Stimulated activated naive CD8-positive, alpha-beta T cell treated with anti-CD3 and anti-CD28 coated beads, Interleukin-15, amount 100 ng/mL, for 72 hours (primary cell): ENCODE measurements at regions not wholly inside any gene's neighbourhood (a gene's known extent, or its start where the extent isn't known, plus 50 kb on each side); places are given as distances from the start of the nearest gene placed in this dataset.

ENCODE experiments used
- ATAC-seq: fragments of 150-1000 bp; cut with Tn5 transposase; 2 replicates; pipeline ENCODE4 v1.10.0; 2021; ENCODE audit warnings: mild to moderate bottlenecking, moderate library complexity
- DNase-seq, 2 donors: peaks; one replicate each; pipeline ENCODE4 v3.0.0; 2021 to 2022
- H3K27ac Mint-ChIP-seq, 2 donors: one replicate each; pipeline ENCODE4 v1.8.0; 2022; ENCODE audit warnings: mild to moderate bottlenecking in 2 of 2, mixed read lengths in 2 of 2, moderate library complexity in 2 of 2
- H3K27me3 Mint-ChIP-seq: one replicate; pipeline ENCODE4 v1.8.0; 2022; ENCODE audit warnings: mixed read lengths
- H3K4me1 Mint-ChIP-seq: one replicate; pipeline ENCODE4 v1.8.0; 2022; ENCODE audit warnings: mild to moderate bottlenecking, mixed read lengths
- H3K4me3 Mint-ChIP-seq, 2 donors: one replicate each; pipeline ENCODE4 v1.8.0; 2022; ENCODE audit warnings: mild to moderate bottlenecking in 2 of 2, mixed read lengths in 2 of 2, moderate library complexity in 1 of 2
- H3K9me3 Mint-ChIP-seq, 2 donors: one replicate each; pipeline ENCODE4 v1.8.0; 2022; ENCODE audit warnings: mixed read lengths in 2 of 2

GRCh38 chr5:6228257-6229250 is 149.8 kb downstream of the MED10 start:
- peak overlapping the region; percentile 37 to 61 for H3K27ac Mint-ChIP-seq
- H3K9me3 Mint-ChIP-seq: no peaks in the 10 kb centered on the region
- H3K27me3 Mint-ChIP-seq: peaks cover 57% of the 10 kb centered on the region
- H3K4me3 Mint-ChIP-seq: no peak overlapping the region
- ATAC-seq (no peak), DNase-seq (no peak)
- no peaks in the 10 kb centered on the region for H3K4me1 Mint-ChIP-seq

DNA sequence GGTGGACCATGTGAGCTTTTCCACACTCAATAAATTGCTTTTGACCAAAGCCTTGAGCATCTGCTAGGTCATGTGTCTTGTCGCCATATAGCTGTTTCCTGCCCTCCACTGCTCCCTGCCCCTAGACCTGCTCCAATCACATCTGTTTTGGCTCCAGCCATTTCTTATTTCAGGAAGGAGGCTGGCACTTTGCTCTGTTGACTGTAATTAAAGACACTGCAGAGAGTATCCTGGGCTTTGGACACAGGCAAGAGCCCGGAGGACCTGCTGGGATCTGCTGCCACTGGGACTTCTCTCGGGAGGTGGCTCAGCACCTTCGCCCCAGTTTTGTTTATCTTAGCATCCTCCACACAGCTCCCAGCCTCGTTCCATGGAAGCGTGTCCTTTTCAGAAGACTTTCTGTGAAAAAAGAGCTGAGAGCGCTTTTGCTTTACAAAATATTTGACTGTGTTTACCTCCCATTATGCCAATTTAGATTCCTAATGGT is 153.2 kb downstream of the MED10 start:
- H3K27ac Mint-ChIP-seq: peak overlapping the region in 1 of 2 donors; percentile 90
- H3K9me3 Mint-ChIP-seq: no peaks in the 10 kb centered on the region
- H3K4me3 Mint-ChIP-seq: no peak overlapping the region
- peaks cover 44% of the 10 kb centered on the region for H3K27me3 Mint-ChIP-seq
- H3K4me1 Mint-ChIP-seq: no peaks in the 10 kb centered on the region
- DNase-seq: no peak
- no peak for ATAC-seq

- ATAC-seq: no peak
- H3K9me3 Mint-ChIP-seq: no peaks in the 10 kb centered on the region
- H3K27ac Mint-ChIP-seq: no peak overlapping the region
- H3K4me3 Mint-ChIP-seq: no peak overlapping the region
- DNase-seq: no peak
- H3K4me1 Mint-ChIP-seq: no peaks in the 10 kb centered on the region
- H3K27me3 Mint-ChIP-seq: peaks cover 37% of the 10 kb centered on the region
Observed at GRCh38 chr5:6224406-6224805, 153.9 kb downstream of the MED10 start.

GRCh38 chr5:6222899-6223298 is 155.4 kb downstream of the MED10 start:
- ATAC-seq: no peak
- DNase-seq: no peak
- H3K27me3 Mint-ChIP-seq: peaks cover 27% of the 10 kb centered on the region
- H3K9me3 Mint-ChIP-seq: no peaks in the 10 kb centered on the region
- H3K4me1 Mint-ChIP-seq: no peaks in the 10 kb centered on the region
- H3K27ac Mint-ChIP-seq: no peak overlapping the region
- H3K4me3 Mint-ChIP-seq: no peak overlapping the region

DNA sequence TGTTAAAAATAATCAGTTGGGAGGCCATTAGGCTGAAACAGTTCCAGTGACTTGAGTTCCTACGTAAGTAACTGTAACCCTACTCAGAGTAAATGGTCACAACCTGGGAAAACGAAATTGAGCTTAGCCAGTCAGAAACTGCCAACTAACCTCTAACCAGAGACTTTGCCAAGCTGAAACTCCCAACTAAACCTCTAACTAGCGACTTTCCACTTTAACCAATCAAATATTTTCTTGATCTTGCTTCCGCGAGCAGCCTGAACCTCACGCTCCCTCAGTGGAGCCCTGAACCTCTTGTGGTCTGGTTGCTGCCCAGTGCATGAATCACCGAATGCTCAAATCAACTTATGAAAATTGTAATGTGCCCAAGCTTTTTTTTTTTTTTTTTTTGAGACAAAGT is 156.2 kb downstream of the MED10 start:
- peak in 1 of 2 donors; percentile 26 for DNase-seq
- H3K27me3 Mint-ChIP-seq: peaks cover 25% of the 10 kb centered on the region
- no peaks in the 10 kb centered on the region for H3K4me1 Mint-ChIP-seq
- peak; percentile 74 for ATAC-seq
- no peak overlapping the region for H3K4me3 Mint-ChIP-seq
- no peaks in the 10 kb centered on the region for H3K9me3 Mint-ChIP-seq
- no peak overlapping the region for H3K27ac Mint-ChIP-seq

DNA sequence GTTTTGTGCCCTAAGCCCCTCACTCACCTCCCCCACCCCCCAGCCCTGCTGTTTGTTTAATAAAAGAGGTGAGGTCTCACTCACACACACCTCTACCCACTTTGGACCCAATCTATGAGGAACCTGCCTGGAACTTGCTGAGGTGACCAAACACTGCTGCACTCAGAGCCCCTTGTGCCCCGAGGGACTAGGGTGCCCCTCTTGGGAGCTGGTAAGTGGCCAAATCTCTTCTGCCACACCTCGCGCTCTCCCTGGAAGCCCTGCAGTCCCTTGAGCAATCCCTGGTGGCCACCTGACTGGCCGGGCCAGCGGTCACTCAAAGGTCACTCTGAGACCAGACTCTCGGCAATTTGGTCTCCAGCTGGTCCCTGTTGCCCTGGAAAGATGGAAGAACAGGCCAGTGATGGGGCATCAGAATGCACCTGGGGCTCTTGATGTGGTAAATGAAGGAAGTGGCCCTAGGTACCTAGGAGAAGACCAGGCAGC is 157.2 kb downstream of the MED10 start:
- H3K27me3 Mint-ChIP-seq: peaks cover 30% of the 10 kb centered on the region
- H3K27ac Mint-ChIP-seq: no peak overlapping the region
- no peak for ATAC-seq
- DNase-seq: no peak
- H3K9me3 Mint-ChIP-seq: no peaks in the 10 kb centered on the region
- no peaks in the 10 kb centered on the region for H3K4me1 Mint-ChIP-seq
- H3K4me3 Mint-ChIP-seq: no peak overlapping the region

DNA sequence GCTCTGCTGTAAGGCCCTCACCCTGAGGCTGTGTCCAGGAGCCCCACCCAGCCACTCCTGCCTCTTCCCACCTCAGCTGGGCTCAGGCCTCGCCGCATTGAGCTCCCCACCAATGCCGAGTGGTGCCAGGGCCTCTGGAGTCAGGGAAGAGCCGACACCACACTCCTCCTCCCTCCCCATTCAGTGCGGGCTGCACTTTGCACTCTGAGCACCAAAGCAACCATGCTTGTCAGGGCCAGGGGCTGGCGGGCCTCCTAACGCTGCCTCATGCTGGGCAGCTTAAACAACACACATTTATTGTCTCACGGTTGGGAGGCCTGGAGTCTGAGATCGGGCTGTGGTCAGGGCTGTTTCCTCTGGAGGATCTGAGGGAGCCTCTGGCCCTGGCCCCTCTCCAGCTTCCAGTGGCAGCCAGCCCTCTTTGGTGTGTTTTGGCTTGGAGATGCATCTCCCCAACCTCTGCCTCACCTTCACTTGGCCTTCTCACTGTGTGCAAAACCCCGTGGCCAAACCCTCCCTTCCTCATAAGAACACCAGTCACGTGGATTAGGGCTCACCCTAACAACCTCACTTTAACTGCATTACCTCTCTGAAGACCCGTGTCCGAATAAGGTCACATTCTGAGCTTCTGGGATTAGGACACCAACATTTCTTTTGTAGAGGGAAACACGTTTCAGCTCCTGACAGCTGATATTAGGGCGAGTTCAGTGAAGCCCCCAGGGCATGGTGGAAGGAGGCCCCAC is 157.8 kb downstream of the MED10 start:
- no peaks in the 10 kb centered on the region for H3K4me1 Mint-ChIP-seq
- peaks cover 35% of the 10 kb centered on the region for H3K27me3 Mint-ChIP-seq
- DNase-seq (no peak), ATAC-seq (no peak)
- H3K27ac Mint-ChIP-seq: no peak overlapping the region
- H3K9me3 Mint-ChIP-seq: no peaks in the 10 kb centered on the region
- H3K4me3 Mint-ChIP-seq: no peak overlapping the region

GRCh38 chr5:6218517-6218916 is 159.8 kb downstream of the MED10 start:
- H3K27me3 Mint-ChIP-seq: peaks cover 35% of the 10 kb centered on the region
- no peak overlapping the region for H3K4me3 Mint-ChIP-seq
- no peaks in the 10 kb centered on the region for H3K9me3 Mint-ChIP-seq
- ATAC-seq (no peak), DNase-seq (no peak)
- no peaks in the 10 kb centered on the region for H3K4me1 Mint-ChIP-seq
- no peak overlapping the region for H3K27ac Mint-ChIP-seq

DNA sequence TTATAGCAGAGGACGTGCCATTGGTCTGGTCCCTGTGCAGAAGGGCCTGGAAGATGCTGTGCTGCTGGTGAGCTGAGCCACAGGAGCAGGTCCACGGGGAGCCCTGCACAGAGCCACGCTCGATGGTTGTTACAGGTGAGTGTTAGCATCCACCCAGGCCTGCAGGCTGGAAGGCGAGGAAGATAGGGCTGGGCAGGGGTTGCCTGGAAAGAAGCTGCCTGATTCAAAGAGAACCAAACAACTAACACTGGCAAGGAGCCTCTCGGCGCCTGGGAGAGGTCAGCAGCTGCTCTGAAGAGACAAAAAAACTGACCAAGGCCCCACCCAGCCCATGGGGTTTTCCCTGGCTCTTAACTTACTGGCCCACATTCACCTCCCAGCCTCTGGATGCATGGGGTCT is 160.2 kb downstream of the MED10 start:
- ATAC-seq: no peak
- no peak for DNase-seq

DNA sequence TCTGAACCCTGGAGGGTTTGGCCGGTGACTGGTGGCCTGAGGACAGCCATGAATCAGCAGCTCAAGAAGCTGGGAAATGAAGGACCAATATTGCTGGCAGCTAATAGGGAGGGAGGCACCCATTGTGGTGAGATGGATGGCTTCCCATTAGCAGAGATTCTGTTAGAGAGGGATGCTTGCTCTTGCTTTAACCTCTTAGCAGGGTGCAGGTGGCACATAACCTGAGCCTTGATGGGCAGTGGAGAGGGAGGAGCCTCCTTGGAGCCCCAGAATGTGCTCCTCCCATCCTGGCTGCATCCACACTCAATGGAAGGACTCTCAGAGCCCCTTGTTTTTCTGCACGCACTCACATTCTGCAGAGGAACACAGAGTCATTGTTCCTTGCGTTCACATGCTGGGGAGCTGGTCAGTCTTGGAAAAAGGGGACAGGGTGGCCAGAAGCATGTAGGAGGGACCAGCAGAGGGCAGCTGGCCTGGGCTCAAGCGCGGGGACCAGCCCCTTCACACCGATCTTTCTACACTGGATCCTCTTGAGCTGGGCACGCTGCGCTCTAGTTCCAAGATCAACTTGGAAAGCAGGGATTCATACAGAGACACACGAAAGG is 161.8 kb downstream of the MED10 start:
- Mint-ChIP-seq H3K9me3 (peaks cover 0 to 7% of the 10 kb centered on the region in 2 donors), H3K4me1 (no peaks in the 10 kb centered on the region), H3K27me3 (peaks cover 35% of the 10 kb centered on the region), H3K4me3 (no peak overlapping the region), H3K27ac (peak overlapping the region; percentile 34 to 78)
- ATAC-seq (no peak), DNase-seq (no peak)

More for the DNA sequence above, 160.2 kb downstream of the MED10 start:
- Mint-ChIP-seq H3K27me3 (peaks cover 35% of the 10 kb centered on the region), H3K4me3 (no peak overlapping the region), H3K27ac (no peak overlapping the region), H3K4me1 (no peaks in the 10 kb centered on the region), H3K9me3 (no peaks in the 10 kb centered on the region)

GRCh38 chr5:6215891-6216290 is 162.5 kb downstream of the MED10 start:
- Mint-ChIP-seq H3K4me1 (no peaks in the 10 kb centered on the region), H3K27me3 (peaks cover 28% of the 10 kb centered on the region), H3K27ac (peak overlapping the region in 1 of 2 donors; percentile 78)

GRCh38 chr5:6212244-6212643 is 166.1 kb downstream of the MED10 start:
- Mint-ChIP-seq H3K4me3 (no peak overlapping the region), H3K27me3 (peaks cover 16% of the 10 kb centered on the region), H3K9me3 (peaks cover 0 to 18% of the 10 kb centered on the region in 2 donors), H3K27ac (no peak overlapping the region), H3K4me1 (no peaks in the 10 kb centered on the region)
- DNase-seq: no peak
- no peak for ATAC-seq

More at GRCh38 chr5:6215891-6216290, 162.5 kb downstream of the MED10 start:
- Mint-ChIP-seq H3K4me3 (no peak overlapping the region), H3K9me3 (peaks cover 0 to 10% of the 10 kb centered on the region in 2 donors)
- DNase-seq (no peak), ATAC-seq (no peak)

DNA sequence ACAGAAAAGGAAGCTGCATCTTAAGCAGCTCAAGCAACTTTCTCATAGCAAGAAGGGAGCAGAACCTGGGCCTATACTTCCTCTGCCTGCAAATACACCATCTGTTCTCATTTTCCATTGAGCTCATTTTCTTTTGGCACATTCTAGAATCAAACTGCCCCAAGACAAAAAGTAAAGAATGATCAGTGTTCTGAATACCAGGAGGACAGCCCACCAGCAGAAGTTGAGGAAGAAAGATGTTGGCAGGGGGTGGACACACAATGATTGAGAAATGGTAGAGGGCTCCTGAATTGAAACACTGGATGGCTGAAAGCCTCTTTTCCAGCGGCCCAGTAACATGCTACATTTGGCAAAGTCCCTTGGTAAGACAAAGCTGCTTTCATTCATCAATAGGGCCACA is 171.8 kb downstream of the MED10 start:
- ATAC-seq (no peak), DNase-seq (no peak)
- Mint-ChIP-seq H3K9me3 (peaks cover 0 to 10% of the 10 kb centered on the region in 2 donors), H3K27me3 (peaks cover 8% of the 10 kb centered on the region), H3K27ac (no peak overlapping the region), H3K4me3 (no peak overlapping the region), H3K4me1 (no peaks in the 10 kb centered on the region)

GRCh38 chr5:6202968-6203365 is 175.4 kb downstream of the MED10 start:
- ATAC-seq (no peak), DNase-seq (no peak)
- H3K27ac Mint-ChIP-seq: no peak overlapping the region
- H3K4me1 Mint-ChIP-seq: no peaks in the 10 kb centered on the region
- no peaks in the 10 kb centered on the region for H3K9me3 Mint-ChIP-seq
- H3K27me3 Mint-ChIP-seq: peaks cover 14% of the 10 kb centered on the region
- no peak overlapping the region for H3K4me3 Mint-ChIP-seq

DNA sequence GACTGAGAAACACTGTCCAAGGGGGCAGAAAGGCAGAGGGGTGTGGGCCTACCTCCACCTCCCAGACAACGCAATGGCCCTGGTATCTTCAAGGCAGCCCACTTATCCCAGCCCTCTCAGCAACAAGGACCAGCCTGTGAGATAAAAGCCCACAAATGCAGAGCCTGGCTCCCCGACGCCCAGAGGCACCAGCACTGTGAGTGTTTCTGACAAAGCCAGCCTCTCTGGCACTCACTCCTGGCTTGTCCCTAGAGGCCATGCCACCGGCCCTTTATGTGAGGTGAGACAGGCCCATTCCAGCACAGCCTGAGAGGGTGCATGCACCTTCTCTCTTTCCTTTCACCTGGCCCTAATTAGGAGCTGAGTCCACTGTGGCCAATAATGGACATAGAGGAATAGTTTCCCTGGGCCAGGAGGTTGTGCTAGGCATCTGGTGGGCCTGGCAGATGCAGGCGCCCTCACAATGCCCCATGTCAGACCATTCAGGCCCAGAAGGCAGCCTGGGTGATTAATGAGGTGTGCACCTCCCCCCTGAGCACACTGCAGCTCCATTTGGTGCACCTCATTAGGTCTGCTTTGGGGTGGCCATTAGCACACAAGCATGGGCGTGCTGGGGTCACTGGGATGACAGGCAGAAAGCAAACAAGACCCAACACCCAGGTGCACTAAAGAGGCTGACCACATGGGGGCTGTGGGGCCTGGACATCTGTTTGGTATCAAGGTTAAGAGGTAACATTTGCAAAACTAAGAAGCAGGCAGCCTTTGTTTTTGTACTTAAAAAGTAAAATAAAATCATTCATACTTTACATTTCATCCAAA is 176.0 kb downstream of the MED10 start:
- Mint-ChIP-seq H3K4me3 (no peak overlapping the region), H3K9me3 (no peaks in the 10 kb centered on the region), H3K27ac (no peak overlapping the region), H3K4me1 (no peaks in the 10 kb centered on the region), H3K27me3 (peaks cover 18% of the 10 kb centered on the region)
- ATAC-seq (no peak), DNase-seq (no peak)
